ENCODE measurements at regions not wholly inside any gene's neighbourhood (a gene's known extent, or its start where the extent isn't known, plus 50 kb on each side); places are given as distances from the start of the nearest gene placed in this dataset.

GRCh38 chr10:107650939-107651338, 486.4 kb upstream of the SORCS1 start:
- no peak for TF ChIP-seq CTCF (IDR thresholded peaks at IDR 0.05)
- no peak for TF ChIP-seq EP300 (IDR thresholded peaks at IDR 0.05)

Data from tibial nerve (tissue), 4 donors.